ENCODE measurements at regions not wholly inside any gene's neighbourhood (a gene's known extent, or its start where the extent isn't known, plus 50 kb on each side); places are given as distances from the start of the nearest gene placed in this dataset.

GRCh38 chr5:133850811-133851210 is 117.6 kb downstream of the C5orf15 start:
- TF ChIP-seq EZH2 (IDR thresholded peaks at IDR 0.05; ENCODE audit: low read length), result no peak
- TF ChIP-seq CTCF (optimal IDR thresholded peaks at IDR 0.05 in 1 of 3, IDR thresholded peaks at IDR 0.05 in 1 of 3, conservative IDR thresholded peaks at IDR 0.05 in 1 of 3; ENCODE audit: extremely low read depth in 1 of 3, insufficient read depth in 2 of 3, low read length in 3 of 3), result no peak
